Right renal pelvis (tissue), 4 donors: ENCODE measurements at regions not wholly inside any gene's neighbourhood (a gene's known extent, or its start where the extent isn't known, plus 50 kb on each side); places are given as distances from the start of the nearest gene placed in this dataset.
"Not testable (repeated sequence)": the region's sequence is repeated elsewhere in the genome, so short reads cannot be mapped to it uniquely, and the experiment has no call there.

ENCODE experiments used
- DNase-seq, 4 donors: peaks; one replicate each; pipeline ENCODE4 v3.0.0-alpha.2; 2013; ENCODE audit warnings: low read depth in 4 of 4, low spot score in 3 of 4, missing footprints in 1 of 4

DNA sequence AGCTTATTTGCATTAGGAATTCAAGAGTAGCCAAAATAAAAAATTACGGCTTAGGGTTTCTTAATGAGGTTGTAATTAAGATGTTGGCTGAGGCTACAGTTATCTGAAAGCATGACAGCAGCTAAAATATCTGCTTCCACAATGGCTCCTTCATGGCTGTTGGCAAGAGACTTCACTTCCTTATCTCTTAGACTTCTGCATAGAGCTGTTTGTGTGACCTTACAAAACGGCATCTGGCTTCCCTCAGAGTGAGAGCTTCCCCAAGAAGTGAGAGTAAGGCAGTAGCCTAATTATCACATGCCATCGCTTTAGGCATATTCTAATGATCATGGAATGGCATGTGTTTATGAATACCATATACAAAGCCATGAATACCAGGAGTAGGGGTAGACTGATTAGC, 57.6 kb downstream of the CCDC59 start:
- no peak for DNase-seq

- peak in 1 of 4 donors; percentile 8 for DNase-seq
Measured at GRCh38 chr12:82299319-82300025, 58.7 kb downstream of the CCDC59 start.

DNA sequence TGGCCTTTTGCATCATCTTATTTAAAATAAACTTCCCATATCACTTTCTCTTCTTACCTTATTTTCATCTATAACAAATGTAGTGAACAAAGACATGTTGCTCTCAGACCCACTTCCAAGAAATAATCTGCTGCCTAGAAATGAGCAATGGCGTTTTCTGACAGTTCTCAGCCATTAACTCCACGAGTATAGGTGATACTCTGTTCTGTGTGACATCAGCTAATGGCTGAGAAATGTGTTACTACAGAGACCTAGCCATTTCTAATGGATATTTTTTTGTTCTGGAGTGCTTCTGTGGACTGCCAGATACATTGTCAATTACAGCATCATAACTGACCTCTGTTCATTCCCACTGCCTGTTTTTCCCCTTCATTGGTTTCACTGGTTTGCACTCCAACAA, 67.8 kb downstream of the CCDC59 start:
- no peak for DNase-seq

GRCh38 chr12:82281335-82281734, 76.9 kb downstream of the CCDC59 start:
- DNase-seq, result not testable (repeated sequence)

DNA sequence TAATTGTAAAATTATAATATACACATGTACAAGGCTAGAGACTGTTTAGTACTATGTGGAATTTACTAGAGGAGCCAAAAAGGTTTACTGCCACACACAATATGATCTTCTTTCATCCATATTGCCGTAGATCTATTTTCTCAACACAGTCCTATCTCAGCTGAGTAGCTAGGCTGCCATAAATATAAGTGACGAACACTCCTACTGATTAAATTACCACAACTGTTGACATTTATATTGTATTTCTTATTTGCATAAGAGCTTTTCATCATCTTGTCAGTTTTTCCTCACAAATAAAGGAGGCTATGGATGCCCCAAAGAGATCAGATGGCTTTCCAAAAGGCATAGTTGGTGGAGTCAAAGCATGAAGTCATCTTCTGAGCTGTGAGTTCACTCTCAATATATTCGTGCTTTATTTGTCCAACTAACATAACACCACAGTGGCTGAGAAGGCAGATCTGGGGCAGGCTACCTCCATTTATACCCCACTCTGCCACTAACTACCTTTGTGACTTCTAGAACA, 78.6 kb downstream of the CCDC59 start:
- no peak for DNase-seq

DNA sequence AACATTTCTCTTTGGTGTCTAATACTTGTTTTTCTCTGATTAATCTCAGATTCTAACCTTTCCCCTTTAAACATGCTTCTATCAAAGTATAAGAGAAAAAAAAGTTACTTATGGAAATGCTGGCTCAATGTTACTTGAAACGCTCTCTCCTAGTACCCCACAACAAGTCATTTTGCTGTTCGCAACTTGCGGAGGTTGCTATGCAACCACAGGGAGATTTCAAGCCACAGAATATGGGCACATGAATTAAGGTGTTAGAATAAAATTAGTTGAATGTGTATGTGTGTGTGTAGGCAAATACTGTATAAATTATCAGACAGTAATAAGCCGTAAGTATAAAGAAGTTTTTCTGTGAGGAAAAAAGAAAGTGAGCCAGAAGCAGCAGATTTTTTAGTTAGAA, 80.6 kb downstream of the CCDC59 start:
- no peak for DNase-seq

DNA sequence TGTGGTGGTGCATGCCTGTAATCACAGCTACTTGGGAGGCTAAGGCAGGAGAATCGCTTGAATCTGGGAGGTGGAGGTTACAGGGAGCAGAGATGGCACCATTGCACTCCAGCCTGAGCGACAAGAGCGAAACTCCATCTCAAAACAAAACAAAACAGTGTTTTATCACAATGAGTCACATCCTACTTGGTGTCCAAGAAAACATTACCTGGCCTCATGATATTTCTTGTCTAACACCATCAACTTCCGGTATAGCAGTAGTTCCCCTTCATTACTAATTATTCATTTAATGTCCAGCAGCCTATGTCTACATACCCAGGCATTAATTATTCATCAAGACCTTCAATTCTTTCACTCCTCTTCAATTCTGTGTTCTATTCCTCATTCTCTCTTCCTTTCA, 115.5 kb downstream of the CCDC59 start:
- DNase-seq, result no peak

GRCh38 chr12:82225871-82226270, 132.3 kb downstream of the CCDC59 start:
- no peak for DNase-seq

DNA sequence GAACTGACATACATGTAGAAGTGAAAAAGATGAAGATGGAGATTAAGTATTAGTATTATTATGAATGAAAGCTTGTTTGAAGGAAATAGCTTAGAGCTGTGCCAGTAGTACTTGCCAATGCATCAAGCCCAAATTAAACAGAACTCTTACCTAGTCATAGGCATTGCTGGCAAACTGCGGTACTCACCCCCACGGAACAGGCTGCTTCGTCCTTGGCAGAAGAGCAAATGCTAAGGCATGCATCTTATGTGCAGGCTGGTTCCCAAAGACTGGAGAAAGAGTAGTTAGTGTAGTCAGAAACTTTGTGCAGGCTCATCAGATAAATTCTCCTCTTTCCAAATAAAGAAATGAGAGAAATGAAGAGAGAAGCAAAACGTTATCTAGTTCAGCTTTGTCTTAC, 134.8 kb downstream of the CCDC59 start:
- no peak for DNase-seq

- no peak for DNase-seq
Measured at GRCh38 chr12:82216475-82216874, 141.7 kb downstream of the CCDC59 start.

- DNase-seq, result no peak
Measured at GRCh38 chr12:82213761-82214160, 144.4 kb downstream of the CCDC59 start.

DNA sequence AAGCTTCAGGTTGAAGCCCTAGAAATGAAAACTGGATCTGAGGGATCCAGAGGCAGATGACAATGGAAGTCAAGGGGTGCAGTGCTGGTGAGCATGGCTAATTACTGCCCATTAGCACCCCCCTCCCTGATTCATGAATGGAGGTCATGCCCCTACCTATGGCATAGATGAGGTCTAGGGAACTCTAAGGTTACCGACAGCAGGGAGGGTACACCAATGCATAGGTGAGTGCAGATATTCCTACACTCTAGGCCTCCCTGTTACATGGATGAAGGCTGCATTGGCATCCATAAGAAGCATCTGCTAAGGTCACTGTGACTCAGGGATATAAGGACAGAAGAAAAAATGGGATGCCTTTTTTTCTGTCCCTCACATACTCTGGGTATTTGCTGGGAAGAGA, 147.3 kb downstream of the CCDC59 start:
- no peak for DNase-seq

DNA sequence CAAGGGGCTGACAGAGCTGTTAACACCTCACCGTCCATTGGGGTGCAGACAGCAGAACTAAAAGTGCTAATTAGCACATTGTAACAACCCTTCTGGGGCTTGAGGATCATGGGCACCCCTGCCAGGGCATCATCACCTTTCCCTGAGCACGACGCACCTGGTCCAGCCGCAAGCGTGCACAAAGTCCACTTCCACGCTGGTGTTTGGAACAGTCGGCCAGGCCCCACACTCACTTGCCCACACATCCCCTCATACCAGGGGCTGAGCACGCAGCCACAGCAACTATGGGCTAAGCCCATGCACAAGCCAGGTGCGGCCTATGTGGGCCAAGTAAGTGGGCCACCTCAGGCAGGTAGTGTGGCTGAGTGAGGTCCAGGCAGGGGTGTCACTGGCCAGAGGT, 148.7 kb downstream of the CCDC59 start:
- no peak for DNase-seq

DNA sequence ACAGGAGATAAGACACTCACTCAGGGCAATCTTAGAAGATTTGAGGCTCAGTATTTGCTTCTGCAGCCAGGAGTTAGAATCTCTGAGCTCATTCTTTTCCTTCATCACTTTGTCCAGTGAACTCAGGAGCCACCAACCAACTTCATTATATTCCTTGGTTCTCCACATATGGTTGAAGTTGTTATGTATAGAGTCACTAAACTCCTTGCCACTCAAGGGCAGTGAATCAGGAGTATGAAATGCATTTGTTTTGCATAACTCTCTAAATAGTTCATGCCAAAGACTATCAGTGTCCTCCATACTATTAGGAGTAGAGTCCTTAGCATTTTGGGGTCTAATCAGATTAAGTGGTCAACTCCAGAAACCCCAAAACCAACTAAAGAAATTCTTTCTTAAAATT, 150.6 kb downstream of the CCDC59 start:
- no peak for DNase-seq

DNA sequence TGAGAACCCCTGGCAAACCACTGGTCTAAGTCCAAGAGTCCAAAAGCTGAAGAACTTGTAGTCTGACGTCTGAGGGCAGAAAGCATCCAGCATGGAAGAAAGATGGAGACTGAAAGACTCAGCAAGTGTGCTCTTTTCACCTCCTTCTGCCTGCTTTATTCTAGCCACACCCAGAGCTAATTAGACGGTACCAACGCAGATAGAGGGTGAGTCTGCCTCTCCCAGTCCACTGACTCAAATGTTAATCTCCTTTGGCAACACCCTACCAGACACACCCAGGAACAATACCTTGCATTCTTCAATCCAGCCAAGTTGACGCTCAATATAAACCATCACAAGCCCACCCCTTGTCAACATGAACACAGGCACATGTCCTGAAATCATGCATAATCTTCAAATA, 155.1 kb downstream of the CCDC59 start:
- DNase-seq, result no peak

DNA sequence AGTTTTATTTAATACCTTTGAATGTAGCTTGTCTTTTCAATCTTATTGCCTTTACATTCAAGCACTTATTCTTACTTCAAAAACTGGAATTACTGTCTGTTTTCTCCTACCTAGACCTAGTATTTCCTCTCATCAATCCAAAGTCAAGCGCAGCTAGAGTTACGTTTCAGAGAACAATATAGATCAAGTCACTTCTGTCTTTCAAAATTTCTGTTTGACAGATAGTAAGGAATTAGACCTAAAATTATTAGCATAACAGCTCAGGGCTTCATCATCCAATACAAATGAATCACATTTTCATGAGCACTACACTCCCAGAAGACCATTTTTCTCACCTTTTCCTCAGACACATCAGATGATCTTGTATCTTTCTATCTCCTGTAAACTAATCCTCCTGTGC, 170.6 kb downstream of the CCDC59 start:
- no peak for DNase-seq

GRCh38 chr12:82187011-82187410, 171.2 kb downstream of the CCDC59 start:
- no peak for DNase-seq

GRCh38 chr12:82186282-82186681, 171.9 kb downstream of the CCDC59 start:
- no peak for DNase-seq

GRCh38 chr12:82184844-82185243, 173.3 kb downstream of the CCDC59 start:
- DNase-seq, result no peak

DNA sequence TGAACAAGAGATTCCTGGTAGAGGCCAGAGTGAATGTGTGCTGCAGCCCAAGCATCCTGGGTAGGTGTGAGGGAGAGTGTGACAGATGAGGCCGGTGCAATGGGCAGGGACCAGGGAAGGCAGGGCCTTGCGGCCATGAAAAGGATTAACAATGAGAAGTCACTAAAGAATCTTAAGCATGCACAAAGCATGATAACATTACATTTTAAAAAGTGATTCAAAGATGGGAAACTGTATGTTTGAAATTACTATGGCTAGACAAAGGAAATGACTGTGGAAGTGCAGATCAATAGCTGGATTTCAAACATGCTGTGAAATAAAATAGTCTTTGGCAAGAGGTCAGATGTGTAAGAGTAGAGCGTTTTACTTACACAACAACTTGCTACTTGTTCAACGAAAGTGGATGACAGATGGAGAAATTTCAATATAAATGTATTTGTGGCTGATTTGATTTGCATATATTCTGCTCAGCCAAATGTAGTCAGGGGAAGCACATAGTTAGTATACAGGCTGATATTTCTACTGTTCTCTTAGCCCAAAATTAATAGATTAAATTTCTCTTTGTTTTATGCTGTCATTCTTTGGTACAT, 175.5 kb downstream of the CCDC59 start:
- DNase-seq, result no peak

- no peak for DNase-seq
Measured at GRCh38 chr12:82176761-82177490, 181.3 kb downstream of the CCDC59 start.

GRCh38 chr12:82176026-82176425, 182.2 kb downstream of the CCDC59 start:
- DNase-seq, result no peak
